NCI-H82 treated with DMSO at 0.1 percent for 48 hours (cell line): ENCODE measurements at regions not wholly inside any gene's neighbourhood (a gene's known extent, or its start where the extent isn't known, plus 50 kb on each side); places are given as distances from the start of the nearest gene placed in this dataset.

Source experiments
- DNase-seq: peaks from one replicate; lab custom pipeline; 2025; ENCODE audit not compliant: unreplicated experiment; lab: John Stamatoyannopoulos, UW

DNA sequence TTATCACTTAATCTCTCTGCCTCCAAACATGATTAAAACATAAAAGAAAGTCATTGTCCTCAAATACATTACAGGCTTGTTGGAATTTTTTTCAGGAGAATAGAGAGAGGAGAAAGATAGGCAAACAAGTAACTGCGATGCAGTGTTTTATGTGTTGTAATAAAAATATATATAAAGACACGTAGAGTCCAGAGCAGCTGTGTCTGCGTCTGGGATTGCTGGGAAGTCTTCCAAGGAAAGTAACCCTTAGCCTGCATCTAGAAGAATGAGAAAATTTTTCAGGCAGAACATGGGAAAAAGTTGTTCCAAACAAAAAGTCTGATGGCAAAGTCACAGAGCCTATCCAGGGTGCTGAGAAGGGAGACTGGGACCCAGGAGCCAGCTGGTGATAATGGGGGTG is 91.8 kb upstream of the ST6GAL2 start:
- no peak for DNase-seq

DNA sequence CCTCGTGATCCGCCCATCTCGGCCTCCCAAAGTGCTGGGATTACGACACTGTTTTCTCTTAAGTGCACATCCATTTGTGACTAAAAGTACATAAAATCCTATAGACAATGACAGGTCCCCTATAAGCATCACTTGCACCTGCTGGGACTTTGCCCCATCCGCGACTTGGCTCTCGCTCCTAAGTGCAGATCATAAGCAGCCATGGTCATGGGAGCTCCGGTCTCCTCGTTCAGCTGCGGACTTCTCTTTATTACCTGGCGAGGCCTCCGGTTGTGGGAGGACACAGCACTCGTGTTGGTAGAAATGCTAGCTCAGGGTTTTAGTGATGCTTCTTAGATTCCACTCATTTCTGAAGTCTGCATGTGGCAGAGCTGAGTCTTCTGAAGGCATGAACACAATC is 92.7 kb upstream of the ST6GAL2 start:
- no peak for DNase-seq

DNA sequence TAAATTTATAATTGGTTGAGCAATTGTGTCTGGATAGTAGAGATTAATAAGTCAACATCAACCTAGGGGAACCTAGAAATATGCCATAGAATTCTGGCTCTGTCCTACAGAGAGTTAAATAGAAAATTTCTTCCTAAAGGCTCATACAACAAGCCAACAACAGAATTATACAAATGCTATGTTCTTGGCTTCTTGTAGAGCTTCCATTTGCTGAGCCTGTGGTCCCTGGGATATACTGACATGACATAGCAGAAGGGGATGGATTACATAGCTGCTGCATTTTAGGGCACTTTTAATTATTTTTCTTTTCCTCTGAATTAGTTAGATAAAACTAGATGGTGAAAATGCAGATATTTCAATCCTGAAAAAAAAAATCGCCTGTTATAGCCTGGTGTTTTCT is 95.5 kb upstream of the ST6GAL2 start:
- no peak for DNase-seq

GRCh38 chr2:106982350-106982749 is 96.4 kb upstream of the ST6GAL2 start:
- DNase-seq: no peak

DNA sequence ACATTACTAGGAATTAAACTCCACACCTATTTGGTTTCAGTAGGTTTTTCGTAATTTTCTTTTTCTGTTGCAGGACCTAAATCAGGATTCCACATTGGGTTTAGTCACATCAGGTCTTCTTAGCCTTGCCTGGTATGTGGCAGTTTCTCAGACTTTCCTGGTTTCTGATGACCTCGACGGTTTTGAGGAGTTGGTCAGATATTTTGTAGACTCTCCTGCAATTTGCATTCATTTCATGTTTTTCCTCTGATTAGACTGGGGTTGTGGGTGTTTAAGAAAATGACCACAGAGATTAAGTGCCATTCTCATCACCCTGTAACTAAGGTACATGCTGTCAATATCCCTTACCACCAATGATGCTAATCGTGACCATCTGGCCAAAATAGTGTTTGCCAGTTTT is 97.3 kb upstream of the ST6GAL2 start:
- DNase-seq: no peak

DNA sequence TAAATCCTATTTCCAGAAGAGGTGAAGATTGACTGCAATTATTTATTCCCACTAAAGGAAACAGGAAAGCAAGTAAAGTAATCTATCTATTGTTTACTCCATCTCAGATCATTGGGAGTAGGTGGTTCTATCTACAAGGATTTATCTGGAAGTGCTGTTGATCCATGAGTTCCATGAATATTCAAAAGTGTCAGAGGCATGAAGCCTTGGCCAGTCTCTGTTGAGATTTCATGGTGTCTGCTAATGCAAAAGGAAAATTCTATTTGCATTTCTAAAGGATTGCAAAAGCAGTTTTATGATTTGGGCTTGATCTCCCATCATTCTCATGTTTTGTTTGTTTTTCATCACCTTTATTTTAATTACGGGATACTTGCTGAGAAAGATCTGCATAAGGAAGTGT is 102.4 kb upstream of the ST6GAL2 start:
- DNase-seq: no peak

GRCh38 chr2:106990297-106990696 is 104.3 kb upstream of the ST6GAL2 start:
- DNase-seq: no peak

GRCh38 chr2:106991866-106992265 is 105.9 kb upstream of the ST6GAL2 start:
- no peak for DNase-seq

DNA sequence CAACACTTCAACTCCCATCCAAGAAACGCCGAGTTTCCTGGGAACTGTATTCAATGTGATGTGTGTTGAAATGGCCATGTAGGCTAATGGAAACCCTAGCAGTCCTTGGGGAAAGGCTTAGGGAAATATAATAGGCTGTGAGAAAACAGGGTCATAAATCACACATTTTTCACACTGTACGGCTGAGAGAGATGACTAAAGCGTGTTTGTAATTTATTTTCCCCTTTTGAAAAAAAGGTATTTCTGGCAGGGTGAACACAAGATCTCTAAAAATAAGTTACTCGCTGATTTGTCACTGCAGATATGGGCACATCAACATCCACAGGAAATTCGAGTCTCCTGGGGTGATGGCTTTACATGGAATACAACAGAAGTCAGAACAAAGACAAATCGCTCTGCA is 109.6 kb upstream of the ST6GAL2 start:
- DNase-seq: no peak

GRCh38 chr2:106996171-106996769 is 110.3 kb upstream of the ST6GAL2 start:
- DNase-seq: no peak

- DNase-seq: no peak
Observed at GRCh38 chr2:106997204-106997603, 111.2 kb upstream of the ST6GAL2 start.

GRCh38 chr2:107001062-107001461 is 115.1 kb upstream of the ST6GAL2 start:
- no peak for DNase-seq

DNA sequence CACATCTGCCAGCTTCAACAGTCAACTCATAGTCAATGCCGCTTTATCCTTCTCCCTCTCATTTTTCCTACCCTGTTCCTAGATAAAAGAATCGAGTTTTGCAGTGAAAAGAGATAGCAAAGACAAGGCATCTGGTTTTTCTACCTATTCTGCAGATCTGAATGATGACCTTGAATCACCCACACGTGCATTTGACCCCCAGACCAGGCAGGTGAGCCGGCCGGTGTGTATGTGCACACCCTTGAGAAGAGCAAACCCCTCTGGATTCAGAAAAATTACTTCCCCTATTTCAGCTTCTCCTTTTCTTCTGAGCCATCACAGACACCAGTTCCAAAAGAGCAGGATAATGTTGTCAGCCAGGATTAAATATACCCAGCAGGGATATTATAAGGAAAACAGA is 115.6 kb upstream of the ST6GAL2 start:
- DNase-seq: no peak

- no peak for DNase-seq
Observed at GRCh38 chr2:107001964-107002696, 116.2 kb upstream of the ST6GAL2 start.

DNA sequence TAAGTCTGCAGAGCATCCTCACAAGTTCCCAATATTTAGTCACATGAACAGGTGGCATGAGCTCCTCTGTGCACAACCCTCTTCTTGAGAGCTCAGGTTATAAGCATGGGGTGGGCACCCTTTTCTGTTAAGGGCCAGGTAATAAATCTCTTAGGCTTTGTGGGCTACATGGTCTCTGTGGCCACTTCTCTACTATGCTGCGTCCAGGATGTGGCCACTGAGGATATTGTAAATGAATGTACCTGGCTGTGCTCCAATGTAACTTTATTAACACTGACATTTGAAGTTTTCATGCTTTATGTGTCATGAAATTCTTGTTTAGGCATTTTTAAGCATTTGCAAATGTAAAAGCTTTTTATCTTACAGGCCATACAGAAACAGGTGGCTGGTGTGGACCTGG is 116.8 kb upstream of the ST6GAL2 start:
- DNase-seq: no peak

DNA sequence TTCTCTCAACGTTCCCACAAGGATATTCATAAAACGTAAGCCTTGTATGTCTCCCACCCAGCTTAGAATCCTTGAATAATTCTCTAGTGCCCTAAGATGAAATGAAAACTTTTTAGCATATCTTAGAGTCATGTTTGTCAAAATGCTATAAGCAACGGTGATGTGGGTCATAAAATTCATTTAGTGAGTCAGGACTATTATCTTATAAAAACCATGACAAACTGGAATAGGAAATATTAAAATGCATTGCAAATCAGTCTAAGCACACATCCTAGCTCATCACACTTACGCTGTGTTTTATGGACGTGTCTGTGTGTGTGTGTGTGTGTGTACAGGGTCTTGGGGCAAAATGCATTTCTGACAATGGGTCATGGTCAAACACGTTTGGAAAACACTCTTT is 119.9 kb upstream of the ST6GAL2 start:
- no peak for DNase-seq

GRCh38 chr2:107006836-107007235 is 120.9 kb upstream of the ST6GAL2 start:
- no peak for DNase-seq

DNA sequence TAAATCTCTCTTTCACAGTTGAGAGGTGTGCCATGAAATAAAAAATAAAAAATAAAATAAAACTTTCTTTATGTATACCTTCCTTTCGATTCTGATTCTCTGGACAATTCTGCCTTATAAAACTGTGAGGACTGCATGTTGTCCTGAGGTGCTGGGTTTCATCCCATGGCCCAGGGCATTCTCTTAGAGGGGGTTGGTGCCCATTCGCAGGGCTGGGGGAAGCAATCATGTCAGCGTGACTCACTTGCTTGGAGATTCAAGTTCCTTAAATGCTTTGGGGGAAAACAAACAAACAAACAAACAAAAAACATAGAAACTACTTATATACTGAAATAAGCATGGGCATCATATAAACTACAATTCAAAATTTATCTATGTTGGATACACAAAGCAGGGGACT is 122.0 kb upstream of the ST6GAL2 start:
- no peak for DNase-seq

DNA sequence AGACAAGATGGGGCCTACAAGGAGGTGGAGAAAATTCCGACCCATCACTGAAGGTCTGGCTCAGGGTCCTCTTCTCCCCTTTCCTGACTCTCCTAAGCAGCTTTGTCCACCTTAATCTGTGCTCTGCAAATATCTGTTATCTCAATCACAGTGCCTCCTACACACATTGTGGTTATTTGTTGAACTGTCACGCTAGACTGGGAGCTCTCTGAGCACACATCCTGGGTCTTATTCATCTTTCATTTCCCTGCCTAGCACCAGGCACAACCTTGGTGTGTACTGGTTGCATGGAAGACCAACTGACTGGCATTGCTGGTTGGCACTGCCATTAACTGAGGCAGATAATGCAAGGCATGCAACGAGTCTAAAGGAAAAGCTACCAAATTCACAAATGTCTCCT is 122.9 kb upstream of the ST6GAL2 start:
- DNase-seq: no peak

DNA sequence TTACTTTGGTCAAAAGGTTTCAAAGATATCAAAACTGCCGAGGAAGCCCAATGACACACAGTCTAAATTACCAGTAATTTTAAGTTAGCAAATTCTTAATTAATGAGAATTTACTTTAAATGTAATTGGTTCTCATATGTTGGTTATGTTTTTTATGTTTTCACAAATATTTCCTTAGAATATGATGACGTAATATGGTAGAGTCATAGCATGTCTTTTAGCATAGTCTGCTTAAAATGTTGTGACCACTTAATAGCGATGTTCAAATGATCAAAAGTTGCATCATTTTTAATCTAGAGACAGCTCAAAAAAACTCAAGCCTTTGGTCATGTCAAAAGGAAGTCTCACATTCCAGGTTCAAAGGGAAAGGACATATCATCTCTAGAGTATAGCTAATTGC is 123.3 kb upstream of the ST6GAL2 start:
- no peak for DNase-seq

GRCh38 chr2:107012714-107013306 is 126.8 kb upstream of the ST6GAL2 start:
- no peak for DNase-seq

DNA sequence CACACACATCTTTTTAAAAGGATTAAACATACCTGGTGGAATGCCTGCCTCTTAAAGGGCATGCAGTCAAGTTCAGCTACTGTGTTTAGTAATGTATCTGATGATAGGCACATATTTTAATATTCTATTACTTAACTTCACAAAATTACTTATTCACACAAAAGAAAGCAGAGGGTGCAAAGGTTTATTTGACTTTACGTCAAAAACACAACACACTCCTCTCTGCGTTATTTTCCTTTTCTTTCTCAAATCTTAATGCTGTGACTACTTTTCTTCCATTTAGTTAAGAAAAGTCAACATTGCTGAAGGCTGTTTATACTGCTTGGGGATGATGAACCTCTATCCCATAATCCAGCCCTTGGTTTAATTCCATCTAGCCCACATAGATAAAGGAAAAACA is 127.9 kb upstream of the ST6GAL2 start:
- no peak for DNase-seq

DNA sequence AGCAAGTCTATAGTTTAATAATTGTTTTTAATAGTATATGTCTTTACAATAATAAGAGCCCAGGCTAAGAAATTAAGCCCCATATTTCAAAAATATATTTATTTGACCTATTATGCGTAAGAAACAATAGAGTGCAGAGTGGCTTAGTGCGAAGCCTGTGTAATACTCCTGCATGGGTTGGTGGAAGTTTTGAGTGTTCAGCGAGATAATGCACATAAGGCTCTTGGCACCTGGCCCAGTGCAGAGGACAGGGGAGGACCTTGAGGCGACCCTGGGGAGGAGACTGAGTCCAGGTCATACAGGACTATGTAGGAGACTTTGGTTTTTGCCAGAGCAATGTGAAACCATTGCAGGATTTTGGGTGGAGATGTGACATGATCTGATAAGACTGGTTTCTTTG is 132.4 kb upstream of the ST6GAL2 start:
- no peak for DNase-seq
